ENCODE measurements at regions not wholly inside any gene's neighbourhood (a gene's known extent, or its start where the extent isn't known, plus 50 kb on each side); places are given as distances from the start of the nearest gene placed in this dataset.

DNA sequence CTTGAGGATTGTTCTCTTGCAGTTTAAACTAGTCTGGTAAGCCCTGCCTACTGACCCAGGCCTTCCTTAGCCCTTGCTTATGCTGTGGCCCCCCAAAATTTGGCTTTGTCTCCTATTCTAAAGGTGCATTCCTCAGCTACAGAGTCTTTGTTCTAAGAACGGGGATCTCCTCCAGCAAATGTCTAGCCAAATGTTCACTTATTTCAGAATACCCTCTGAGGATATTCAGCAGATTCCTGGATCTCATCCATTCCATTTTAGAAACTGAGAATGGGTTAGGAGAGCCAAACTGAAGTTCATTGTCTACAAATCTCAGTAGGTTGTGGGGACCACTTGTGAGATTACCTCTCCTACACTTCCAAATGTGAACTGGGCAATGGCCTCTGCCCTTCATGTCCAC lies 164.2 kb upstream of the ARG1 start:
- TF ChIP-seq, protein P1, sequence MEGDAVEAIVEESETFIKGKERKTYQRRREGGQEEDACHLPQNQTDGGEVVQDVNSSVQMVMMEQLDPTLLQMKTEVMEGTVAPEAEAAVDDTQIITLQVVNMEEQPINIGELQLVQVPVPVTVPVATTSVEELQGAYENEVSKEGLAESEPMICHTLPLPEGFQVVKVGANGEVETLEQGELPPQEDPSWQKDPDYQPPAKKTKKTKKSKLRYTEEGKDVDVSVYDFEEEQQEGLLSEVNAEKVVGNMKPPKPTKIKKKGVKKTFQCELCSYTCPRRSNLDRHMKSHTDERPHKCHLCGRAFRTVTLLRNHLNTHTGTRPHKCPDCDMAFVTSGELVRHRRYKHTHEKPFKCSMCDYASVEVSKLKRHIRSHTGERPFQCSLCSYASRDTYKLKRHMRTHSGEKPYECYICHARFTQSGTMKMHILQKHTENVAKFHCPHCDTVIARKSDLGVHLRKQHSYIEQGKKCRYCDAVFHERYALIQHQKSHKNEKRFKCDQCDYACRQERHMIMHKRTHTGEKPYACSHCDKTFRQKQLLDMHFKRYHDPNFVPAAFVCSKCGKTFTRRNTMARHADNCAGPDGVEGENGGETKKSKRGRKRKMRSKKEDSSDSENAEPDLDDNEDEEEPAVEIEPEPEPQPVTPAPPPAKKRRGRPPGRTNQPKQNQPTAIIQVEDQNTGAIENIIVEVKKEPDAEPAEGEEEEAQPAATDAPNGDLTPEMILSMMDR (conservative IDR thresholded peaks at IDR 0.05; ENCODE audit: low read depth in 2 of 2), result no peak
- TF ChIP-seq EZH2 (IDR thresholded peaks at IDR 0.05; ENCODE audit: low read depth, unreplicated experiment) (no peak), CREB1 (CRISPR knock-in tag; IDR thresholded peaks at IDR 0.05; ENCODE audit: low read depth) (no peak), NANOG (IDR thresholded peaks at IDR 0.05; ENCODE audit: borderline replicate concordance) (no peak), POLR2AphosphoS5 (IDR thresholded peaks at IDR 0.05; ENCODE audit: low read depth) (no peak), EZH2phosphoT487 (IDR thresholded peaks at IDR 0.05; ENCODE audit: unreplicated experiment) (no peak), STAT1 (IDR thresholded peaks at IDR 0.05; ENCODE audit: unreplicated experiment) (no peak)
- TF ChIP-seq, protein P2, sequence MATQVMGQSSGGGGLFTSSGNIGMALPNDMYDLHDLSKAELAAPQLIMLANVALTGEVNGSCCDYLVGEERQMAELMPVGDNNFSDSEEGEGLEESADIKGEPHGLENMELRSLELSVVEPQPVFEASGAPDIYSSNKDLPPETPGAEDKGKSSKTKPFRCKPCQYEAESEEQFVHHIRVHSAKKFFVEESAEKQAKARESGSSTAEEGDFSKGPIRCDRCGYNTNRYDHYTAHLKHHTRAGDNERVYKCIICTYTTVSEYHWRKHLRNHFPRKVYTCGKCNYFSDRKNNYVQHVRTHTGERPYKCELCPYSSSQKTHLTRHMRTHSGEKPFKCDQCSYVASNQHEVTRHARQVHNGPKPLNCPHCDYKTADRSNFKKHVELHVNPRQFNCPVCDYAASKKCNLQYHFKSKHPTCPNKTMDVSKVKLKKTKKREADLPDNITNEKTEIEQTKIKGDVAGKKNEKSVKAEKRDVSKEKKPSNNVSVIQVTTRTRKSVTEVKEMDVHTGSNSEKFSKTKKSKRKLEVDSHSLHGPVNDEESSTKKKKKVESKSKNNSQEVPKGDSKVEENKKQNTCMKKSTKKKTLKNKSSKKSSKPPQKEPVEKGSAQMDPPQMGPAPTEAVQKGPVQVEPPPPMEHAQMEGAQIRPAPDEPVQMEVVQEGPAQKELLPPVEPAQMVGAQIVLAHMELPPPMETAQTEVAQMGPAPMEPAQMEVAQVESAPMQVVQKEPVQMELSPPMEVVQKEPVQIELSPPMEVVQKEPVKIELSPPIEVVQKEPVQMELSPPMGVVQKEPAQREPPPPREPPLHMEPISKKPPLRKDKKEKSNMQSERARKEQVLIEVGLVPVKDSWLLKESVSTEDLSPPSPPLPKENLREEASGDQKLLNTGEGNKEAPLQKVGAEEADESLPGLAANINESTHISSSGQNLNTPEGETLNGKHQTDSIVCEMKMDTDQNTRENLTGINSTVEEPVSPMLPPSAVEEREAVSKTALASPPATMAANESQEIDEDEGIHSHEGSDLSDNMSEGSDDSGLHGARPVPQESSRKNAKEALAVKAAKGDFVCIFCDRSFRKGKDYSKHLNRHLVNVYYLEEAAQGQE (IDR thresholded peaks at IDR 0.05; ENCODE audit: unreplicated experiment), result no peak
- TF ChIP-seq, protein P3, sequence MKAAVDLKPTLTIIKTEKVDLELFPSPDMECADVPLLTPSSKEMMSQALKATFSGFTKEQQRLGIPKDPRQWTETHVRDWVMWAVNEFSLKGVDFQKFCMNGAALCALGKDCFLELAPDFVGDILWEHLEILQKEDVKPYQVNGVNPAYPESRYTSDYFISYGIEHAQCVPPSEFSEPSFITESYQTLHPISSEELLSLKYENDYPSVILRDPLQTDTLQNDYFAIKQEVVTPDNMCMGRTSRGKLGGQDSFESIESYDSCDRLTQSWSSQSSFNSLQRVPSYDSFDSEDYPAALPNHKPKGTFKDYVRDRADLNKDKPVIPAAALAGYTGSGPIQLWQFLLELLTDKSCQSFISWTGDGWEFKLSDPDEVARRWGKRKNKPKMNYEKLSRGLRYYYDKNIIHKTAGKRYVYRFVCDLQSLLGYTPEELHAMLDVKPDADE (IDR thresholded peaks at IDR 0.05), result no peak
- TF ChIP-seq, protein P4, sequence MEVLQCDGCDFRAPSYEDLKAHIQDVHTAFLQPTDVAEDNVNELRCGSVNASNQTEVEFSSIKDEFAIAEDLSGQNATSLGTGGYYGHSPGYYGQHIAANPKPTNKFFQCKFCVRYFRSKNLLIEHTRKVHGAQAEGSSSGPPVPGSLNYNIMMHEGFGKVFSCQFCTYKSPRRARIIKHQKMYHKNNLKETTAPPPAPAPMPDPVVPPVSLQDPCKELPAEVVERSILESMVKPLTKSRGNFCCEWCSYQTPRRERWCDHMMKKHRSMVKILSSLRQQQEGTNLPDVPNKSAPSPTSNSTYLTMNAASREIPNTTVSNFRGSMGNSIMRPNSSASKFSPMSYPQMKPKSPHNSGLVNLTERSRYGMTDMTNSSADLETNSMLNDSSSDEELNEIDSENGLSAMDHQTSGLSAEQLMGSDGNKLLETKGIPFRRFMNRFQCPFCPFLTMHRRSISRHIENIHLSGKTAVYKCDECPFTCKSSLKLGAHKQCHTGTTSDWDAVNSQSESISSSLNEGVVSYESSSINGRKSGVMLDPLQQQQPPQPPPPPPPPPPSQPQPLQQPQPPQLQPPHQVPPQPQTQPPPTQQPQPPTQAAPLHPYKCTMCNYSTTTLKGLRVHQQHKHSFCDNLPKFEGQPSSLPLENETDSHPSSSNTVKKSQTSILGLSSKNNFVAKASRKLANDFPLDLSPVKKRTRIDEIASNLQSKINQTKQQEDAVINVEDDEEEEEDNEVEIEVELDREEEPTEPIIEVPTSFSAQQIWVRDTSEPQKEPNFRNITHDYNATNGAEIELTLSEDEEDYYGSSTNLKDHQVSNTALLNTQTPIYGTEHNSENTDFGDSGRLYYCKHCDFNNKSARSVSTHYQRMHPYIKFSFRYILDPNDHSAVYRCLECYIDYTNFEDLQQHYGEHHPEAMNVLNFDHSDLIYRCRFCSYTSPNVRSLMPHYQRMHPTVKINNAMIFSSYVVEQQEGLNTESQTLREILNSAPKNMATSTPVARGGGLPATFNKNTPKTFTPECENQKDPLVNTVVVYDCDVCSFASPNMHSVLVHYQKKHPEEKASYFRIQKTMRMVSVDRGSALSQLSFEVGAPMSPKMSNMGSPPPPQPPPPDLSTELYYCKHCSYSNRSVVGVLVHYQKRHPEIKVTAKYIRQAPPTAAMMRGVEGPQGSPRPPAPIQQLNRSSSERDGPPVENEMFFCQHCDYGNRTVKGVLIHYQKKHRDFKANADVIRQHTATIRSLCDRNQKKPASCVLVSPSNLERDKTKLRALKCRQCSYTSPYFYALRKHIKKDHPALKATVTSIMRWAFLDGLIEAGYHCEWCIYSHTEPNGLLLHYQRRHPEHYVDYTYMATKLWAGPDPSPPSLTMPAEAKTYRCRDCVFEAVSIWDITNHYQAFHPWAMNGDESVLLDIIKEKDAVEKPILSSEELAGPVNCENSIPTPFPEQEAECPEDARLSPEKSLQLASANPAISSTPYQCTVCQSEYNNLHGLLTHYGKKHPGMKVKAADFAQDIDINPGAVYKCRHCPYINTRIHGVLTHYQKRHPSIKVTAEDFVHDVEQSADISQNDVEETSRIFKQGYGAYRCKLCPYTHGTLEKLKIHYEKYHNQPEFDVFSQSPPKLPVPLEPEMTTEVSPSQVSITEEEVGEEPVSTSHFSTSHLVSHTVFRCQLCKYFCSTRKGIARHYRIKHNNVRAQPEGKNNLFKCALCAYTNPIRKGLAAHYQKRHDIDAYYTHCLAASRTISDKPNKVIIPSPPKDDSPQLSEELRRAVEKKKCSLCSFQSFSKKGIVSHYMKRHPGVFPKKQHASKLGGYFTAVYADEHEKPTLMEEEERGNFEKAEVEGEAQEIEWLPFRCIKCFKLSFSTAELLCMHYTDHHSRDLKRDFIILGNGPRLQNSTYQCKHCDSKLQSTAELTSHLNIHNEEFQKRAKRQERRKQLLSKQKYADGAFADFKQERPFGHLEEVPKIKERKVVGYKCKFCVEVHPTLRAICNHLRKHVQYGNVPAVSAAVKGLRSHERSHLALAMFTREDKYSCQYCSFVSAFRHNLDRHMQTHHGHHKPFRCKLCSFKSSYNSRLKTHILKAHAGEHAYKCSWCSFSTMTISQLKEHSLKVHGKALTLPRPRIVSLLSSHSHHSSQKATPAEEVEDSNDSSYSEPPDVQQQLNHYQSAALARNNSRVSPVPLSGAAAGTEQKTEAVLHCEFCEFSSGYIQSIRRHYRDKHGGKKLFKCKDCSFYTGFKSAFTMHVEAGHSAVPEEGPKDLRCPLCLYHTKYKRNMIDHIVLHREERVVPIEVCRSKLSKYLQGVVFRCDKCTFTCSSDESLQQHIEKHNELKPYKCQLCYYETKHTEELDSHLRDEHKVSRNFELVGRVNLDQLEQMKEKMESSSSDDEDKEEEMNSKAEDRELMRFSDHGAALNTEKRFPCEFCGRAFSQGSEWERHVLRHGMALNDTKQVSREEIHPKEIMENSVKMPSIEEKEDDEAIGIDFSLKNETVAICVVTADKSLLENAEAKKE (CRISPR knock-in tag; IDR thresholded peaks at IDR 0.05), result no peak

All from GM23338 (cell line).